CD14-positive monocyte (primary cell): ENCODE measurements at regions not wholly inside any gene's neighbourhood (a gene's known extent, or its start where the extent isn't known, plus 50 kb on each side); places are given as distances from the start of the nearest gene placed in this dataset.

Source experiments
- DNase-seq, 3 donors: peaks; one replicate each; pipeline ENCODE4 v3.0.0-alpha.2; 2011 to 2022
- H2AFZ ChIP-seq: 2 replicates; pipeline ENCODE4 v1.6.0; 2012; ENCODE audit warnings: mild to moderate bottlenecking, low read depth, low read length, inconsistent platforms; ENCODE audit not compliant: insufficient read depth, poor library complexity, severe bottlenecking
- H3K27ac ChIP-seq, 2 donors: 1 replicate in 1 of 2; 2 replicates in 1 of 2; pipeline ENCODE4 v1.5.1; 2012 to 2013; ENCODE audit warnings: low read length in 2 of 2, control low read depth in 1 of 2, inconsistent platforms in 1 of 2, low read depth in 1 of 2, mild to moderate bottlenecking in 1 of 2
- H3K27me3 ChIP-seq, 2 donors: one replicate each; pipeline versions ENCODE4 v1.6.0 to v1.6.1; 2011 to 2013; ENCODE audit warnings: low read length in 2 of 2; ENCODE audit not compliant: control insufficient read depth in 2 of 2, insufficient read depth in 2 of 2
- H3K36me3 ChIP-seq, 2 donors: replicated peaks in 1 of 2; 1 replicate in 1 of 2; 2 replicates in 1 of 2; pipeline versions ENCODE4 v1.5.1 to v1.6.1; 2012 to 2013; ENCODE audit warnings: low read length in 2 of 2, control low read depth in 1 of 2, inconsistent platforms in 1 of 2, mild to moderate bottlenecking in 1 of 2; ENCODE audit not compliant: insufficient read depth in 2 of 2, control insufficient read depth in 1 of 2
- H3K4me1 ChIP-seq, 2 donors: 1 replicate in 1 of 2; 2 replicates in 1 of 2; pipeline versions ENCODE4 v1.5.1 to v1.6.1; 2012 to 2013; ENCODE audit warnings: low read length in 2 of 2, control low read depth in 1 of 2, inconsistent platforms in 1 of 2, mild to moderate bottlenecking in 1 of 2, moderate library complexity in 1 of 2; ENCODE audit not compliant: insufficient read depth in 2 of 2, control insufficient read depth in 1 of 2
- H3K4me2 ChIP-seq: replicated peaks from 2 replicates; pipeline ENCODE3; 2012; ENCODE audit warnings: low read length, moderate library complexity, mild to moderate bottlenecking; ENCODE audit not compliant: poor library complexity, severe bottlenecking; ENCODE audit errors: extremely low read depth
- H3K4me3 ChIP-seq, 3 experiments: fragments of 200-600 bp in 1 of 3; sonication (generic) in 1 of 3; replicated peaks in 1 of 3; 1 replicate in 2 of 3; 2 replicates in 1 of 3; pipeline ENCODE4 v1.5.1; 2011 to 2013; ENCODE audit warnings: low read length in 3 of 3, mild to moderate bottlenecking in 3 of 3, control low read depth in 2 of 3, low read depth in 2 of 3, inconsistent platforms in 1 of 3, moderate library complexity in 1 of 3
- H3K79me2 ChIP-seq: 2 replicates; pipeline ENCODE4 v1.6.0; 2012; ENCODE audit warnings: mild to moderate bottlenecking, control low read depth, inconsistent platforms, low read length, moderate library complexity; ENCODE audit not compliant: insufficient read depth
- H3K9ac ChIP-seq: 2 replicates; pipeline ENCODE4 v1.6.0; 2017; ENCODE audit warnings: low read length, mild to moderate bottlenecking; ENCODE audit not compliant: insufficient read depth, poor library complexity, severe bottlenecking
- H3K9me3 ChIP-seq, 2 donors: replicated peaks in 1 of 2; 1 replicate in 1 of 2; 2 replicates in 1 of 2; pipeline versions ENCODE4 v1.5.1 to v1.6.1; 2012 to 2013; ENCODE audit warnings: low read length in 2 of 2, control low read depth in 1 of 2; ENCODE audit not compliant: control insufficient read depth in 1 of 2, insufficient read depth in 1 of 2
- H4K20me1 ChIP-seq: 2 replicates; pipeline ENCODE4 v1.6.0; 2012; ENCODE audit warnings: mild to moderate bottlenecking, low read length, control low read depth, moderate library complexity; ENCODE audit not compliant: insufficient read depth
- H3K27ac Mint-ChIP-seq, 7 donors: one replicate each; pipeline ENCODE4 v1.8.0; 2020; ENCODE audit warnings: mild to moderate bottlenecking in 7 of 7, mixed read lengths in 7 of 7, moderate library complexity in 6 of 7, inconsistent platforms in 2 of 7
- H3K27me3 Mint-ChIP-seq, 3 donors: one replicate each; pipeline ENCODE4 v1.8.0; 2021 to 2022; ENCODE audit warnings: low read depth in 3 of 3, mild to moderate bottlenecking in 3 of 3, mixed read lengths in 3 of 3, moderate library complexity in 3 of 3, inconsistent platforms in 1 of 3
- H3K36me3 Mint-ChIP-seq, 2 donors: one replicate each; pipeline ENCODE4 v1.8.0; 2020; ENCODE audit warnings: mixed read lengths in 2 of 2, inconsistent platforms in 1 of 2, mild to moderate bottlenecking in 1 of 2
- H3K4me1 Mint-ChIP-seq: one replicate; pipeline ENCODE4 v1.8.0; 2020; ENCODE audit warnings: mild to moderate bottlenecking, mixed read lengths
- H3K4me3 Mint-ChIP-seq, 2 donors: one replicate each; pipeline ENCODE4 v1.8.0; 2020; ENCODE audit warnings: mild to moderate bottlenecking in 2 of 2, mixed read lengths in 2 of 2, moderate library complexity in 1 of 2
- H3K9me3 Mint-ChIP-seq, 7 donors: one replicate each; pipeline ENCODE4 v1.8.0; 2020 to 2022; ENCODE audit warnings: mixed read lengths in 7 of 7, mild to moderate bottlenecking in 6 of 7, moderate library complexity in 6 of 7, inconsistent platforms in 2 of 7
- WGBS: methylation state at CpG from one replicate; pipeline ENCODE4 v1.1.5; 2013; ENCODE audit warnings: missing lambda C conversion rate; ENCODE audit not compliant: insufficient coverage; 5-methylcytosine and 5-hydroxymethylcytosine counted together
- intact Hi-C, 2 donors: fragments of 100-400 bp; cut with micrococcal nuclease; formaldehyde crosslinking; loops; one replicate each; pipeline versions ENCODE4 v1.15.0 to v1.15.1; 2023
- TF ChIP-seq, protein P1 (sequence below): fragments of 200-600 bp; IDR thresholded peaks from one replicate; pipeline ENCODE4 v1.8.0; 2022; ENCODE audit warnings: antibody characterized with exemption, mild to moderate bottlenecking

DNA sequence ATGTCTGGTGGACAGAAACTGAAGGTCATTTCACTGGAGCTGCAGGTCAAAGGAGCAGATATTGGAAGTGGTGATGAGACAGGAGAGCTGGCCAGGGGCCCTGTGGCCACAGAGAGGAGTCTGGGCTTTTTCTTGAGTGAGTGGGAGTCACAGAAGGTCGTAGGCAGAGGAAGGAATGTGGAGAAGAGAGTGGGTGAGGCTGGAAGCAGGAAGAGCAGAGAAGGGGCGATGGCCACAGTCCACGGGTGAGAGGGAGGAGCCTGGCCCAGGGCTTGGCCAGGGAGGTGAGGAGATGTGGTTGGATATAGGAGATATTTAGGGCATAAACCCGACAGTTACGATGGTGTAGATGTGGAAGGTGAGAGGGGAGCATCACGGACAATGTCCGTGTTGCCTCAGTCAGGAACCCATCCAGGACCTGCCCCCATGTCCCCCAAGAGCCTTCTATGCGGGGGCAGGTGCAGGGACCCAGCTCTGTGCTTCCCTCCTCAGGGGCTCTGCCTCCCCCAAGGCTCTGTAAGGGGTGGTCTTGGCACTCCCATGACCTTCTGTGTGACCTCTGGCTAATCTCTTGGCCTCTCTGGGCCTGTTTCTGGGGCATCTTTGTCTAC is 150.5 kb upstream of the PTPN1 start:
- Histone ChIP-seq H3K9ac (no peak overlapping the region), H3K4me2 (no peak overlapping the region), H3K27me3 (no peaks in the 10 kb centered on the region), H3K9me3 (no peaks in the 10 kb centered on the region), H3K4me1 (no peaks in the 10 kb centered on the region), H3K27ac (no peak overlapping the region), H2AFZ (no peak overlapping the region), H4K20me1 (no peaks in the 10 kb centered on the region), H3K36me3 (no peaks in the 10 kb centered on the region), H3K79me2 (no peaks in the 10 kb centered on the region), H3K4me3 (no peak overlapping the region)
- TF ChIP-seq, protein P1, sequence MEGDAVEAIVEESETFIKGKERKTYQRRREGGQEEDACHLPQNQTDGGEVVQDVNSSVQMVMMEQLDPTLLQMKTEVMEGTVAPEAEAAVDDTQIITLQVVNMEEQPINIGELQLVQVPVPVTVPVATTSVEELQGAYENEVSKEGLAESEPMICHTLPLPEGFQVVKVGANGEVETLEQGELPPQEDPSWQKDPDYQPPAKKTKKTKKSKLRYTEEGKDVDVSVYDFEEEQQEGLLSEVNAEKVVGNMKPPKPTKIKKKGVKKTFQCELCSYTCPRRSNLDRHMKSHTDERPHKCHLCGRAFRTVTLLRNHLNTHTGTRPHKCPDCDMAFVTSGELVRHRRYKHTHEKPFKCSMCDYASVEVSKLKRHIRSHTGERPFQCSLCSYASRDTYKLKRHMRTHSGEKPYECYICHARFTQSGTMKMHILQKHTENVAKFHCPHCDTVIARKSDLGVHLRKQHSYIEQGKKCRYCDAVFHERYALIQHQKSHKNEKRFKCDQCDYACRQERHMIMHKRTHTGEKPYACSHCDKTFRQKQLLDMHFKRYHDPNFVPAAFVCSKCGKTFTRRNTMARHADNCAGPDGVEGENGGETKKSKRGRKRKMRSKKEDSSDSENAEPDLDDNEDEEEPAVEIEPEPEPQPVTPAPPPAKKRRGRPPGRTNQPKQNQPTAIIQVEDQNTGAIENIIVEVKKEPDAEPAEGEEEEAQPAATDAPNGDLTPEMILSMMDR, result no peak
- intact Hi-C loops, result no loop called here
- DNase-seq, result no peak
- H3K36me3 Mint-ChIP-seq, result no peaks in the 10 kb centered on the region
- H3K27me3 Mint-ChIP-seq, result peaks cover 3 to 8% (median 5%) of the 10 kb centered on the region in 3 donors
- 66% methylated on average over 4 of the region's 8 CpGs for WGBS
- peaks cover 11% of the 10 kb centered on the region for H3K4me1 Mint-ChIP-seq
- H3K4me3 Mint-ChIP-seq, result peak overlapping the region in 1 of 2 donors; percentile 27
- no peaks in the 10 kb centered on the region for H3K9me3 Mint-ChIP-seq
- H3K27ac Mint-ChIP-seq, result peak overlapping the region in 1 of 7 donors; percentile 34

- Histone ChIP-seq H3K4me2 (no peak overlapping the region), H4K20me1 (no peaks in the 10 kb centered on the region), H3K27me3 (no peaks in the 10 kb centered on the region), H3K79me2 (no peaks in the 10 kb centered on the region), H3K9ac (no peak overlapping the region), H3K4me3 (no peak overlapping the region), H3K27ac (no peak overlapping the region), H3K4me1 (no peaks in the 10 kb centered on the region), H3K9me3 (no peaks in the 10 kb centered on the region), H2AFZ (no peak overlapping the region), H3K36me3 (no peaks in the 10 kb centered on the region)
- no peak overlapping the region for H3K27ac Mint-ChIP-seq
- intact Hi-C loops, result no loop called here
- no peaks in the 10 kb centered on the region for H3K9me3 Mint-ChIP-seq
- H3K4me3 Mint-ChIP-seq, result no peak overlapping the region
- TF ChIP-seq, protein P1, result no peak
- no peak for DNase-seq
- 97% methylated on average over 8 of the region's 8 CpGs for WGBS
- no peaks in the 10 kb centered on the region for H3K36me3 Mint-ChIP-seq
- H3K4me1 Mint-ChIP-seq, result peaks cover 9% of the 10 kb centered on the region
- peaks cover 3 to 8% (median 4%) of the 10 kb centered on the region in 3 donors for H3K27me3 Mint-ChIP-seq
Measured at GRCh38 chr20:50360218-50360672, 149.9 kb upstream of the PTPN1 start.
